ENCODE measurements at regions not wholly inside any gene's neighbourhood (a gene's known extent, or its start where the extent isn't known, plus 50 kb on each side); places are given as distances from the start of the nearest gene placed in this dataset.

GRCh38 chr7:67566101-67566500 lies 569.5 kb downstream of the TYW1 start:
- DNase-seq = no peak

GRCh38 chr7:67571026-67571545 lies 574.5 kb downstream of the TYW1 start:
- no peak for DNase-seq

GRCh38 chr7:67573639-67574038 lies 577.0 kb downstream of the TYW1 start:
- no peak for DNase-seq

GRCh38 chr7:67588631-67589030 lies 592.0 kb downstream of the TYW1 start:
- no peak for DNase-seq

- DNase-seq = no peak
Measured at GRCh38 chr7:67589183-67589582, 592.5 kb downstream of the TYW1 start.

- DNase-seq = no peak
Measured at GRCh38 chr7:67590649-67591048, 594.0 kb downstream of the TYW1 start.

- DNase-seq = no peak
Measured at GRCh38 chr7:67593794-67594193, 597.2 kb downstream of the TYW1 start.

GRCh38 chr7:67595431-67596180 lies 599.0 kb downstream of the TYW1 start:
- DNase-seq = no peak

GRCh38 chr7:67597161-67597560 lies 600.5 kb downstream of the TYW1 start:
- no peak for DNase-seq

- DNase-seq = no peak
Measured at GRCh38 chr7:67598469-67598868, 601.8 kb downstream of the TYW1 start.

- DNase-seq = no peak
Measured at GRCh38 chr7:67599331-67600062, 602.9 kb downstream of the TYW1 start.

GRCh38 chr7:67602246-67602887 lies 605.7 kb downstream of the TYW1 start:
- no peak for DNase-seq

GRCh38 chr7:67604461-67605386 lies 608.1 kb downstream of the TYW1 start:
- no peak for DNase-seq

- no peak for DNase-seq
Measured at GRCh38 chr7:67608806-67609205, 612.2 kb downstream of the TYW1 start.

GRCh38 chr7:67610897-67611296 lies 614.3 kb downstream of the TYW1 start:
- no peak for DNase-seq

- DNase-seq = no peak
Measured at GRCh38 chr7:67614843-67615242, 618.2 kb downstream of the TYW1 start.

- no peak for DNase-seq
Measured at GRCh38 chr7:67616517-67616916, 619.9 kb downstream of the TYW1 start.

- DNase-seq = no peak
Measured at GRCh38 chr7:67618556-67619162, 622.0 kb downstream of the TYW1 start.

GRCh38 chr7:67619175-67619574 lies 622.5 kb downstream of the TYW1 start:
- DNase-seq = no peak

GRCh38 chr7:67620216-67620933 lies 623.7 kb downstream of the TYW1 start:
- DNase-seq = no peak

GRCh38 chr7:67621704-67622103 lies 625.1 kb downstream of the TYW1 start:
- no peak for DNase-seq
